PC-9 (cell line): ENCODE measurements at regions not wholly inside any gene's neighbourhood (a gene's known extent, or its start where the extent isn't known, plus 50 kb on each side); places are given as distances from the start of the nearest gene placed in this dataset.

Experiments
- CTCF ChIP-seq: fragments of 200-600 bp; sonication (generic); conservative IDR thresholded peaks from 2 replicates; pipeline ENCODE4 v1.6.1; 2017; ENCODE audit warnings: mixed run types, antibody characterized with exemption, mild to moderate bottlenecking, moderate library complexity
- EZH2 ChIP-seq: fragments of 200-600 bp; sonication (generic); IDR thresholded peaks from 2 replicates; pipeline ENCODE4 v1.8.0; 2017; ENCODE audit warnings: antibody characterized with exemption, low read depth

DNA sequence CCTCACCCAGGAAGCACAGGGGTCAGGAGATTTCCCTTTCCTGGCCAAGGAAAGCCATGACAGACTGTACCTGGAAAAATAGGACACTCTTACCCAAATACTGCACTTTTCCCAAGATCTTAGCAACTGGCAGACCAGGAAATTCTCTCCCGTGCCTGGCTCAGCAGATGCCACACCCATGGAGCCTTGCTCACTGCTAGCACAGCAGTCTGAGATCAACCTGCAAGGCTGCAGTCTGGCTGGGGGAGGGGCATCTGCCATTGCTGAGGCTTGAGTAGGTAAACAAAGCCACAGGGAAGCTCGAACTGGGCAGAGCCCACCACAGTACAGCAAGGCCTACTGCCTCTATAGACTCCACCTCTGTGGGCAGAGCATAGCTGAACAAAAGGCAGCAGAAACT is 567.3 kb upstream of the LMCD1 start:
- TF ChIP-seq EZH2: no peak
- no peak for TF ChIP-seq CTCF
